ENCODE measurements at regions not wholly inside any gene's neighbourhood (a gene's known extent, or its start where the extent isn't known, plus 50 kb on each side); places are given as distances from the start of the nearest gene placed in this dataset.

GRCh38 chr4:24059839-24060238 is 170.0 kb upstream of the PPARGC1A start:
- H3K9me3 ChIP-seq (replicated peaks; ENCODE audit: control insufficient read depth, insufficient read depth, low read length): no peaks in the 10 kb centered on the region
- no peak overlapping the region for H3K27ac ChIP-seq (ENCODE audit: insufficient read depth, low read depth, low read length)
- ChIA-PET POLR2A (no interaction called here), CTCF (no interaction called here)
- intact Hi-C loops (cut with micrococcal nuclease) (no loop called here), dilution Hi-C loops (cut with MboI; ENCODE audit: extremely low pct_ligation_motif_present, low sequenced_read_pairs) (no loop called here)
- no peaks in the 10 kb centered on the region for H3K4me1 ChIP-seq (ENCODE audit: control insufficient read depth, extremely low read depth, insufficient read depth, low read length)
- no peak overlapping the region for H3K4me3 ChIP-seq (replicated peaks in 1 of 3; ENCODE audit: insufficient read depth in 1 of 3, low read depth in 1 of 3, low read length in 3 of 3)
- no peaks in the 10 kb centered on the region for H3K79me2 ChIP-seq (ENCODE audit: control insufficient read depth, insufficient read depth, low read length)
- H3K9me1 ChIP-seq (replicated peaks; ENCODE audit: control insufficient read depth, extremely low read depth, insufficient read depth, low read length): no peaks in the 10 kb centered on the region
- H3K9ac ChIP-seq (replicated peaks; ENCODE audit: extremely low read depth, insufficient read depth, low read length): no peak overlapping the region
- no peak overlapping the region for H3K4me2 ChIP-seq (ENCODE audit: insufficient read depth, low read length)
- H3K27me3 ChIP-seq (ENCODE audit: control insufficient read depth in 2 of 2, insufficient read depth in 2 of 2, low read length in 2 of 2): no peaks in the 10 kb centered on the region
- no peak for FAIRE-seq
- no peaks in the 10 kb centered on the region for H4K20me1 ChIP-seq (replicated peaks; ENCODE audit: control insufficient read depth, extremely low read depth, insufficient read depth, low read length)
- no peaks in the 10 kb centered on the region for H3K36me3 ChIP-seq (ENCODE audit: control insufficient read depth in 2 of 2, extremely low read depth in 1 of 2, insufficient read depth in 2 of 2, low read length in 2 of 2)
- H2AFZ ChIP-seq (ENCODE audit: low read depth, low read length): no peak overlapping the region
- TF ChIP-seq CTCF (IDR thresholded peaks at IDR 0.05; ENCODE audit: extremely low read depth in 1 of 2, insufficient read depth in 1 of 2, low read depth in 1 of 2, low read length in 2 of 2) (no peak), FOS (IDR thresholded peaks at IDR 0.05; ENCODE audit: borderline replicate concordance, insufficient read depth, low read length) (no peak), EZH2 (IDR thresholded peaks at IDR 0.05; ENCODE audit: borderline replicate concordance, low read depth, low read length, severe bottlenecking) (no peak), GATA2 (IDR thresholded peaks at IDR 0.05; ENCODE audit: insufficient read depth, insufficient read length, low read depth, low read length) (no peak), MYC (IDR thresholded peaks at IDR 0.05; ENCODE audit: low read depth, low read length) (no peak), POLR2AphosphoS5 (IDR thresholded peaks at IDR 0.05; ENCODE audit: insufficient read depth, low read depth, low read length) (no peak), JUN (IDR thresholded peaks at IDR 0.05; ENCODE audit: borderline replicate concordance, insufficient read depth, insufficient read length, low read depth) (no peak), POLR2A (IDR thresholded peaks at IDR 0.05; ENCODE audit: low read depth, low read length) (no peak)
- TF ChIP-seq, protein P1, sequence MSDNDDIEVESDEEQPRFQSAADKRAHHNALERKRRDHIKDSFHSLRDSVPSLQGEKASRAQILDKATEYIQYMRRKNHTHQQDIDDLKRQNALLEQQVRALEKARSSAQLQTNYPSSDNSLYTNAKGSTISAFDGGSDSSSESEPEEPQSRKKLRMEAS (IDR thresholded peaks at IDR 0.05; ENCODE audit: insufficient read depth, insufficient read length): no peak
- BruUV-seq (replicated peaks): no TSS peak
- no peak for DNase-seq (ENCODE audit: low read depth, low spot score)

Data from endothelial cell of umbilical vein (primary cell).